CD4-positive, alpha-beta T cell treated with Interleukin-1 beta for 1 hour (primary cell): ENCODE measurements at regions not wholly inside any gene's neighbourhood (a gene's known extent, or its start where the extent isn't known, plus 50 kb on each side); places are given as distances from the start of the nearest gene placed in this dataset.

ENCODE experiments used
- DNase-seq, 2 donors: peaks; one replicate each; pipeline ENCODE4 v3.0.0-alpha.2; 2020 to 2022

DNA sequence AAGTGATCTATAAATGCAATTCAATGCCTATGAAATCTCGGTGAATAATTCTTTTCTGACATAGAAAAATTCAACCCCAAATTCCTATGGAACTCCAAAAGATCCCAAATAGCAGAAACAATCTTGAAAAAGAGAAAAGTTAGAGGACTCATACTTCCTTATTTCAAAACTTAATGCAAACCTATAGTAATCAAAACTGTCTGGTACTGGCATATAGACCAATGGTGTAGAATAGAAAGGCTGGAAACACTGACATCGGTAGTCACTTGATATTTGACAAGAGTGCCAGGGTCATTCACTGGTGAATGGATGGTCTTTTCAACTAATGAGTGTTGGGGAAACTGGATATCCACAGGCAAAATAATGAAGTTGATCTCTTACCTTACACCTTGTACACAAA, 637.1 kb upstream of the PCDH9 start:
- no peak for DNase-seq

DNA sequence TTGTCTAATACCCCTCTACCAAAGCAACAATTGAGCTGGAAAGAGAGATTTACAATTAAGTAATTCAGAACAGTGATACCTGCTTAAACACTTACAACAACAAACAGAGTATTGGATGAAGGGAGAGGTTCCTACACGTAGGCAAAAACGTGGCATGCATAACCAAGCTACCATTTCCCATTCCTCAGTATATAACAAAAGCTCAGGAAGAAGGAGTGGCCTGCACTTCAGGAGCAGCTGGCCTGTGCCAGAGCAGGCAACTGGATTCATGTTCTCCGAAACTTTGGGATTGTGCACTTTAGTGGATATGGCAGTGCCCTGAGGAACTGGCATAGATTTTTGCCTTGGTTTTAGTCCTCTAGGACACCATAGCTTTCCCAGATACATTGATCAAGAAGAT, 630.2 kb upstream of the PCDH9 start:
- DNase-seq = no peak

DNA sequence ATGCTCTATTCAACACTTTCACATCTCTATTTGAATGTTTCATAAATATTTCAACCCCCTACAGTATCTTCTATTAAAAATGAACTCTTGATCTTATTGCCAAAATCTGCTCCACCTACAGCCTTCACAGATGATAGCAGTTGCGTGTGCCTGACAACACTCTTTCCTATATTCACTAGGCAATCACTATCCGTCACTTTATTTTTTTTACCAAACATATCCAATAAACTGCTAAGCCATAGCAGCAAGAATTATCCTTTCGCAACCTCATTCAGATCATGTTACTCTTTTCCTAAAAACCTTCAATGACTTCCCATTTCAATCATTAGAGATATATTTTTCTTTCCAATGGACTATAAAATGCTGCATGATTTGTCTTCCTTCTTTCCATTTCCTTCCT, 629.8 kb upstream of the PCDH9 start:
- DNase-seq = no peak

DNA sequence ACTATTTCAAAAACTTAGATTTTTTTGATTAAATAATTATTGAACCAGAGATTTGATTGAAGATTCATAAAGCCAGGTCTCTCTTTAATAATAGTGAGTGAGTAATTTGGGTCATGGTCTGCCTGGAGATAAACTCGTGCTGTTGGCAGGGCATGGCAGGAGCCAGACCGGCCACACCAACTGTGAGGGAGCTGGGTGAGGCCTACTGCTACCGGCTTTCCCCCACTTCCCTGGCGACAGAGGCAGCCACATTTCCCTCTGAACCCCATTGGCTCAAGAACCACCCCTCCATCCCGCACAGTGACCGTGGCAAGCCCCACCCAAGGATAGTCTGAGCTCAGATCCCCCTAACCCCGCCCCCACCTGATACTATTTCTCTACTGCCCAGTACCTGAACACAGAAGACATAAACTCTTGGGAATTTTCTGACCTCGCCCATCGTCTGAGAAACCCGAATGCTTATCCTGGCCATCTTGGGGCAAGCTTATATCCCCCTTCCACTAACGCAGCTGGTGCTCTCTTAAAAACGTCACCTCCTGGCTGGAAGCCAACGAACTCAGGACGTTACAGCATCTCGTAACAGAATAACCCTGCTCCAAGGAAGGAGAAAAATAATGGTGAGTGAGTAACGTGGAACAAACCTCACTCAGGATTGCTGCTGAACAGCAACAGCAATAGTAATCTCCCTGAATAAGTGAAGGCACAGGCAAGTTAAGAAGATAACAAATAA, 627.6 kb upstream of the PCDH9 start:
- no peak for DNase-seq

DNA sequence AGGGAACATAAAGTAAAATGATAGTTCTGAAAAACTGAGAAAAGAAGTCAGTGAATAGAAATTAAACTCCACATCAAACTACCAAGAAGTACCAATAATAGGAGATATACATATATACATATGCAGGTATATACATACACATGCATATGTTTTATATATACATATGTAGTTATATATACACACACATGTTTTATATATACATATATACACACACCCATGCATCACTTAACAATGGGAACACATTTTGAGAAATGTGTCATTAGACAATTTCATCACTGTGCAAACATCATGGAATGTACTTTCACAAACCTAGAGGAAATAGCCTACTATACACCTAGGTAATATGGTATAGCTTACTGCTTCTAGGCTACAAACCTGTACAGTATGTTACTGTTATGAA, 626.8 kb upstream of the PCDH9 start:
- no peak for DNase-seq

DNA sequence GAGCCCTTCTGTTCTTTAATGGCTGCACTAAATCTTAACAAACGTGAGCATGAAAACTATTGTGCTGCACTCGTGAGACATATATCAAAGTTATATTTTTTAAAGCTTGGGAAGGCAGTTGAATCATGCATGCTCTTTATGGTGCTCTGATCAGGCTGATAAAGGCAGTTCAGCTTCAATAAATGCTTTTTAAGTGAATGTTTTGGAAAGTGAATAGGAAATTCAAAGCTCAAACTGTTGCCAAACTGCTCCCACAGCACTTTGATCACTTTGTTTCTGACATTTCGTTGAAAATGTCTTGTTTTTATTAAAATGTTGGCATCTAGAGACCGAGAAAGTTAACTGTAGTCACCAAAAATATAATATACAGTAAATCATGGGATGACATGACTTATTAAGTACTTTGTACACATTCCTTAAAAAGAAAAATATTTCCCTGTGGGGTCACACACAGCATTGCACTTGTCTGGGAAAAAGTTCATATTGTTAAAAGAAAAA, 625.7 kb upstream of the PCDH9 start:
- DNase-seq = no peak

DNA sequence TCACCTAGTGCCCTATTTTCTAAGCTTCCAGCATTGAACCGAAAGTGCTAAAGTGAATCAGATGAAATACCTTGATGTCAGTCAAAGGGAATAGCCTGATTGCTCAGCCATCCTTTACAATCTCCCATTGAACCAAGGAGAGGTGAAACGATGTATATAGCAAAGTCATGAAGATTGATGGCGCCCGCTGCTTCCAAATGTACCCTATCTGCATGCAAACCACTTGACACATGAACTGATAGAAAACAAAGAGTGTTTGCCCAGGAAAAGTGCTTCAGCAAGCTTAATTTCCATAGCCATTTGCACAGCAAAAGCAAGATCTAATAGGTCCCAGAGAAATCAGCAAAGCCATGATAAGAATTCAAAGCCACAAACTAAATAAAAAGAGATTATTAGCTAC, 624.9 kb upstream of the PCDH9 start:
- DNase-seq = no peak

DNA sequence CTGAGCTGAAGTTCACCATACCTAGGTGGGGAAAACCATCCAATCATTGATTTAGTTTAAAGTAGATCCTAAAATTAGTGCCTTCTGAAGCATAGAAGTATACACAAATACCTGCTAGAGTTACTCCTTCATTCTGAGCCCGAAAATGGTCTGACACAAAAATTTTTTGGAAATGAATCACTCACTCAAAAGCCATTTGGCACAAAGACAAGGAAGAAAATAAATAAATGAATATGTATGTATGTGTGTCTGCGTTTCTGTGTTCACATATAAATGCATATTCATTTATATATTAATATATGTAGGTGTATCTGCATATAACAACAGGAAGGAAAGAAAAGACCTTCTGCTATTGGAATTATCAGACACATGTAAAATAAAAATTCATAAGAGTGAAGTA, 614.4 kb upstream of the PCDH9 start:
- DNase-seq = no peak

DNA sequence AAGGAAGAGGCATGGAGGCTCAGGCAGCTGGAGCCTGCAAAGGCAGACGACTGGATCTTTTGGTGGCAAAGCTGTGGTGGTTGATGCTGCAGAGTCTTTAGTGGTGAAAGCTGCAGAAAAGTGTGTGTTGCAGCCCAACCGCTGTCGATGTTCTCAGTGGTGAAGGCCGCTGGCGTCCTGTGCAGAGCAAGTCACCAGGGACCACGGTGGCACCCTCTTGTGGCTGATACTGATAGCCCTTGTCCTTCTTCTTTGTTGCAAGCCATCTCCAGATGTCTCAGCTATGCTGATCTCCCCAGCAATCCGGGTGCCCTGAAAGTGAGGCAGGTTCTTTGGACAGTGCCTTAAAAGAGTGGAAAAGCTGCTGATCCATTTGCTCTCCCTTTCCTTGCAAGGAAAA, 610.9 kb upstream of the PCDH9 start:
- no peak for DNase-seq

DNA sequence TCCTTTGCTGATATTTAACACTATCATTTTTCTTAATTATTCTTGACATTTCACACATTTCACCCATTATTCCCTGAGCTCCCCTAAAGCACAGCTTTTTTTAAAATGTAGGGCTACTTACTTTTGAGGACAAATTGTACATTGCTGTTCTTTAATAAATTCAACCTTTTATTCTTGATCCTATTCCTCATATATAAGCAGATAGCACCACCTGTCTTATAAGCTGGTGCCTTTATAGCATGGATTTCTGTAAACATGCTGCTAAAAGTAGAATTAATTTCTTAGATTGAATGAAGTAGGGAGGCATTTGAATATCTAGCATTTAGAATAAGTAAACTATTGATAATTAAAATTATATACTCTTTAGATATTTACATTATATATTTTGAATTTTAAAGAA, 603.4 kb upstream of the PCDH9 start:
- DNase-seq = no peak

DNA sequence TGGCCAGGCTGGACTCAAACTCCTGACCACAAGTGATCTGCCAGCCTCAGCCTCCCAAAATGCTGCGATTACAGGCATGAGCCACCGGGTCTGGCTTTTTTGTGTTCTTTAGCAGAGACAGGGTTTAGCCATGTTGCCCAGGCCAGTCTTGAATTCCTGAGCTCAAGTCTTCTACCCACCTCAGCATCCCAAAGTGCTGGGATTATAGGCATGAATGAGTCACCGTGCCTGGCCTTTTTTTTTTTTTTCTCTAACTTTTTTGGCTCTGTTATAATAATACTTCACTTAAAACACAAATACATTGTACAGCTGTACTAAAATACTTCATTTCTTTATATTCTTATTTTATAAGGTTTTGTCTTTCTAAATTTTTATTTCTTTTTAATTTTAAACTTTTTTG, 599.5 kb upstream of the PCDH9 start:
- no peak for DNase-seq

DNA sequence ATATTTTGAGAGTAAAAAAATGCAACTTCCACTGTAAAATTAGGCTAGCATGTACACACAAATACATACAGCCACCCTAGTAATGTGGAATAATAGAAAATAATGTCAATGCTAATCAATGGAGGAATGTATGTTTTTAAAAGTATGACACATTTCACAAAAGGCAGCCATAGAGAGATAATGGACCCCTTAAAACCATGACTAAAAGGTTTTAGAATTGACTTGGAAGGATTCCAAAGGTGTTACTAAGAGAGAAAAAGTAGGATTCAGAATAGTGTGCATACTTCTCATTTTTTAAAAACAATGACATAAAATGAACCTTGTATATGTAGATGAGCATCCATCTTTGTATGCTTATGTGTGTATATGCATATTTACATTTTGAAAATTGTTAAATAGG, 597.9 kb upstream of the PCDH9 start:
- no peak for DNase-seq

DNA sequence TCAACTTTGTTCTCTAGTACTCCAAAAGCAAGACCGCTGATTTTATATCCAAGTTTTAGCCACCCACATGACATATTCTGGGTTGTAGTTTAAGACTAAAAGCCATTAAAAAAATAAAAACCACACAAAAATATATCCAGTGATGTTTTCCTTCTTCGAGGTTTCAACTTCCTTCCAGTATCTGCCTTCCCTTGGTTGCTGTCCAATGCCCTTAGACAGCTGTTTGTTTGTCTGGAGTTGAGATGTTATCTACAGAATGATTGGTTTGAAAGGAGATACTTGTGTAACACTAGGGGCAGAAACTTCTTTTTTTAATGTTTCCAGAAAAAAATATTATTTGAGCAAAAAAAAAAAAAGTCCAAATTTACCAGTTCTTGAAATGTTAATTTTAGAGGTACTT, 591.5 kb upstream of the PCDH9 start:
- no peak for DNase-seq

DNA sequence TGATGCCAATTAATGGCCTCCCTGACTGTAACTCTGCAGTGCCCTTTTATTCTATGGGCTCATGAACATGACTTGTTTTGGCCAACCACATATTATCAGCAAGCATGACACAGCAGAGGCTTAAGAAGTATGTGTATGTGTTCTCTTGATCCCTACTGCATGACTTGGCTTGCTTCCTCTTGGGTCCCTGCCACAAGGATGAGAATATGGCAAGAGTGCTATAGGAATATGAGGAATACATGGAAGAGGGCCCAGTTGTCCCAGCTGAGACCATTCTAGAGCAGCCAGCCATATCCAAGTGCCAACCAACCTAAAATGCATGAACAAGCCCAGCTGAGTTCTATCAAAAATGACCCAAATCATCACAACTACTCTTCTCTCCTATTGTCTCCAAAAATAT, 576.7 kb upstream of the PCDH9 start:
- DNase-seq = no peak

DNA sequence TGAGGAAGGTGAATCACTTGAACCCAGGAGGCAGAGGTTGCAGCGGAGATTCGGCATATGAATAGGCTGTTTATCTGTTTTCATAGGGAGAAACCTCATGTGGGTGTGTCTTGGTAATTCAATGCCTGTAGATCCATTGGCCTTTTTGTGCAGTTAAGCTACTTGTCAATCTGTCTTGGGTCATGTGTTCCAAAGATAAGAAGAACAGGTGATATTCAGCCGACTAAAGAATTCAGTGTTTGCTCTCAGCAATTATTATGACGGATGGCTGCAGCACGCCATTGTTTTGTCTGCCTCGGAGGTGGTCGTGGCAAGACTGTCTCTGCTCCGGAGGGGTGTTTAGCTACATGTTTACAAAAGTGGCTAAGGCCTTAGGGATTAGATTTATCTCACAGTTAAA, 573.0 kb upstream of the PCDH9 start:
- DNase-seq = no peak

DNA sequence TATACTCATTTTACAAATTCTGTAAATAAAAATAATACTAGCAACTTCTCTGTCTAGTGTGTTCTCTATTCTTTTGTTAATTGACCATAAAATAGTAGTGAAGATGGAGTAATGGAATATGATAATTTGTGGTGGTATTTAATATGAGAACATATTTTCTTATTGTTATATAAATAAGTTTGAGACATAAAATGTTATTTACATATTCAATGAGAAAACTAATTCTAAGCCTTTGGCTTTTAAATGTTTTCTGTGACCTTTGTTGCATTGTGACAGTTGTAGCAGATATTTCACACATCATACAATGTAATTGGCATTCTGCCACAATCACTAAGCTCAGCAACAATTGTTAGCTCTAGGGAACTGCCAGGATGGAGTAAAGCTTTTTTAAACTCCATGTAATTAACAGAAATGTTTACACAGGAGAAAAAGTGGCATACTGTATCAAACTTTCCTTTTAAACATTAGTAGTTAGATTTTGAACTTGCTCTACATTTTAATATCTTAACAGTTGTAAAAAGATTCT, 562.1 kb upstream of the PCDH9 start:
- DNase-seq = no peak

DNA sequence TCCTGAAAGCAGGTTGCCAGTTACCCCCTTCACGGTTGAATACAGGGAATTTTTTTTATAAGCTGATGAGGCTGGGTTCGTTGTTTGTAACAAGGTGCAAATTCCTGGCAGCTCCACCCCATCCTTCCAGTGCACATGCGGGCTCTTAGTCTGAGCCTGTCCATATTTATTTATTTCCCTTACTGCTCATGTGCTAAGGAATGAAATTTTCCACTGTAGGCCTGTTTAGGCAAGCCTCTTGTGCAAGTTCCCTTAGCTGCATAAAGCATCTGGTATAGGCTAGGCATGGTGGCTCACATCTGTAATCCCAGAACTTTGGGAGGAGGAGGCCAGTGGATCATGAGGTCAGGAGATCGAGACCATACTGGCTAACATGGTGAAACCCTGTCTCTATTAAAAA, 560.9 kb upstream of the PCDH9 start:
- no peak for DNase-seq

DNA sequence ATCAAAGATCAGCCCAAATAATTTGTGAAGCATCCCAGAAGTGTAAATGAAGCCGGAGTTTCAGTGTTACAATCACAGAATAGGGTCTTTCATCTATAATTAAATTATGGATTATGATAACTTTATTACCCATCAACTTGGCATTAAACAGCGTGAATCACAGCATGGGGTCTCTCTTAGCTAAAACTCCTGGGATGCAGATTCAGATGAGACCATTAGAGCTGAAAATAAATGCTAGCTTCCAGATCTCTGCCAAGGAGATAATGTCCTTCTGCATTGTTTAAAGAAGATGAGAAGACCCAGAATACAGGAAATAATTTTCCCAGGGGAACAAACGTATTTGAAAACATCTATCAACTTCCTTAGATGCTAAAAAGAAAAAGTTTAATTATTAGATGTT, 546.0 kb upstream of the PCDH9 start:
- no peak for DNase-seq

DNA sequence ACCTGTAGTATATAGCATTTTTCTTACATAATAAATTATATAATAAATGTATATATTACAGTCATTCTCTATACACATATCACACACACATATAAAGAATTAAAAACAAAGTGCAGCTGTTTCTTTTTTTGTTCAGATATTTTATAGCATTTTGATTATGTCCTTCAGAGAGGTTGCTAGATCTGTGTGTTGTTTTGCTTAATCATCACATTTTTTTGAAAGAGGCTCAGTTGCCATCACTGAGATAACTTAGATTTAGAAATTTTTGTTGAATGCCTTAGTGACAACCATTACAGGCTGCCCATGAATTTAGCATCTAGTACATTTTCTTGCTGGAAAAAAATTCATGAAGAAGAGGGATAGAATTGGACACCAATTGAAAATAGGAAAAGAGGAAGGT, 545.2 kb upstream of the PCDH9 start:
- DNase-seq = no peak

DNA sequence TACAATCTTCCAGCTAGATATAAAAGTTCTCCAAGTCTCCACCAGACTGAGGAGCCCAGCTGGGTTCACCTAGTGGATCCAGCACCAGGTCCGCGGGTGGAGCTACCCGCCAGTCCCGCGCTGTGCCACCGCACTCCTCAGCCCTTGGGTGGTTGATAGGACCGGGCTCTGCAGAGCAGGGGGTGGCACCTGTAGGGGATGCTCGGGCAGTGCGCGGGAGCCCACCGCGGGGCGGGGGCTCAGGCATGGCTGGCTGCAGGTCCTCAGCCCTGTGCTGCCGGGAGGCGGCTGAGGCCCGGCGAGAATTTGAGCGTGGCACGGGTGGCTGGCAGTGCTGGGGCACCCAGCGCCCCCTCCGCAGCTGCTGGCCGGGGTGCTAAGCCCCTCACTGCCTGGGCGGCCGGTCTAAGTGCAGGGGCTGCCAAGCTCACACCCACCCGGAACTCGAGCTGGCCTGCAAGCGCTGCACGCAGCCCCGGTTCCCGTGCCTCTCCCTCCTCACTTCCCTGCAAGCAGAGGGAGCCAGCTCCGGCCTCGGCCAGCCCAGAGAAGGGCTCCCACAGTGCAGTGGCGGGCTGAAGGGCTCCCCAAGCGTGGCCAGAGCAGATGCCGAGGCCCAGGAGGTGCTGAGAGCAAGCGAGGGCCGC, 542.8 kb upstream of the PCDH9 start:
- no peak for DNase-seq

DNA sequence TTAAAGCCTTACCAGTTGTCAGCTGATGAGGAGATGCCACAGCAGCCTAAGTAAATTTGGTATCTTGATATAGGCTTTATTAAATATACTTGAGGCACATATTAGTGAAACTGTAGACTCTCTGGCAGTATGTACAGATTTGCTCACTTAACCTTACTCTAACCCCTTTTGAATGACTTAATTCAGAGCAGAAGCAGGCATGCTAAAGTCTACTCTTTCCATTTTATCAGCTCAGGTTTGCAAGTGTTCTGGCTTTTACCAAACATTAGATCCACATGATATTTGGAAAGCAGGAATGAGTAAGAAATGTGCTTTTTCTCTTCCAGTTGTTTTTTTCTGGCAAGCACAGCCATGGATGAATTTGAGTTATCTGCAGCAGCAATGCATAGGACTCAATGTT, 541.0 kb upstream of the PCDH9 start:
- DNase-seq = no peak

DNA sequence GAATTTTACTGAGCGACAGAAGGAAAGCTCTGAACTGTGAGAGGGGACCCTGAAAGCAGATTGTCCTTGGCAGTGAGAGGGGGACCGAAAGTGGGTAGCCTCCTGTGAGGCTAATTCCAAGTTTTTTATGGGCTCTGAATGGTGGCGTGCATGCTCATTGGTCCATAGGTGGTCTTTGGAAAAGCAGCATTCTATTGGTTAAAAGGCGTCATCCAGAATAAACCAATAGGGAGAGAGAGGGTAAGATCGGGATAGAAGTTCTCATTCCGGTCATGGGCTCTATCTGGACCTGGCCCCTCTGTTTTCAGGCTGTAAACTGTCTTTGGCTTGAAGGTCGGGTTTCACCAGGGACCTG, 539.8 kb upstream of the PCDH9 start:
- DNase-seq = no peak

DNA sequence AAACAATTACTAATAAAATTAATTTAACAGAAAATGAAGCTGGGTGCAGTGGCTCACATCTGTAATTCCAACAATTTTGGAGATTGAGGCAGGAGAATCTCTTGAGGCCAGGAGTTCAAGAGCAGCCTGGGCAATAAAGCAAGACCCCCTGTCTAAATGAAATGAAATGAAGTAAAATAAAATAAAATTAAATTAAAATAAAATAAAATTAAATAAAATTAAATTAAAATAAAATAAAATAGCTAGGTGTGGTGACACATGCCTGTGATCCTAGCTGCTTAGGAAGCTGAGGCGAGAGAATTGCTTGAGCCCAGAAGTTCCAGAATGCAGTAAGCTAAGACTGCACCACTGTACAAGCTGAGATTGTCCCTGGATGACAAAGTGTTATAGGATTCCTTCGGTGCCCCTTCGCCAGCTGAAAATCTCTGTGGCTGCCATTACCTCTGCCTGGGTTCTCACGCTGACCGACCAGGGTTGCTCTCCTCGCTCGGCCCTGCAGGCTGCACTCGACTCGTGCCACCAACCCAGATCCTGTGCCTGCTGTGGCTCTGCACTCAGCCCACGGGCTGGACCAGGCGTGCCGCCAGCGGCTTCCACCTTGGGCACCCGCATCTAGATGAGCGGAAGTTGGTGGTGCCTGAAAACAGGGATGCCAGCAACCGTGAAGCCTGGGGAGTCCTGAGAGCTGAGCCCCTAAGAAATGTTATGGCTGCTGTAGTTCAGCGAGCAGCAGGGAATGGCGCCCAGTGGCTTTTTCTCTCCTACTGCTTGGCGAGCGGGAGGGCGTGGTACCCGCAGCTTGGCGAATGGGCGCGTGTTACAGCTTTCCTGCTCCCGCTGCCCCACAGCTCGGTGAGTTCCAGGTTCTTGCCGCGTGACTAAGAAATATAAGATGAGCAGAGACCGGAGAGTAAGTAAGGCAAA, 539.2 kb upstream of the PCDH9 start:
- DNase-seq = no peak

DNA sequence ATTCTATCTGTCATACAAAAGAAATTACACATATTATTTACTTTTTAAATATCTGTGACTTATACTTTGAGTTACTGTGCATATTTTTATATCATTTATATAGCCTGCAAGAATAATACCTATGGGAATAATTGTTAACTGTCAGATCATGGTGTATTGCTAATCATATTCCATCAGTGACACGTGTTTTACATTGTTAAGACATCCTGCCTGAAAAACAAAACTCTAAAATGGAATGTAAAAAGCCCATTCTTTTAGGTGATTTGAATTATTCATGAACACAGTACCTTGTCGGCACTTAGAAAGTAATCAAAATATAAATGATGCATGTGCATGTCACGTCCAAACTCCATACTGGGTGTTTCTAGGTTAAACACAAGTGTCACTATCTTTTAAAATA, 533.8 kb upstream of the PCDH9 start:
- no peak for DNase-seq
